Head of caudate nucleus (tissue), 42 donors: ENCODE measurements at regions not wholly inside any gene's neighbourhood (a gene's known extent, or its start where the extent isn't known, plus 50 kb on each side); places are given as distances from the start of the nearest gene placed in this dataset.

Source experiments
- DNase-seq, 42 donors: peaks; one replicate each; pipeline versions ENCODE4 v3.0.0 to v3.0.0-alpha.2; 2020 to 2021; ENCODE audit warnings: mixed read lengths in 7 of 42
- intact Hi-C: fragments of 100-400 bp; cut with DNase I; formaldehyde crosslinking; loops from one replicate; pipeline ENCODE4 v1.15.0; 2022

DNA sequence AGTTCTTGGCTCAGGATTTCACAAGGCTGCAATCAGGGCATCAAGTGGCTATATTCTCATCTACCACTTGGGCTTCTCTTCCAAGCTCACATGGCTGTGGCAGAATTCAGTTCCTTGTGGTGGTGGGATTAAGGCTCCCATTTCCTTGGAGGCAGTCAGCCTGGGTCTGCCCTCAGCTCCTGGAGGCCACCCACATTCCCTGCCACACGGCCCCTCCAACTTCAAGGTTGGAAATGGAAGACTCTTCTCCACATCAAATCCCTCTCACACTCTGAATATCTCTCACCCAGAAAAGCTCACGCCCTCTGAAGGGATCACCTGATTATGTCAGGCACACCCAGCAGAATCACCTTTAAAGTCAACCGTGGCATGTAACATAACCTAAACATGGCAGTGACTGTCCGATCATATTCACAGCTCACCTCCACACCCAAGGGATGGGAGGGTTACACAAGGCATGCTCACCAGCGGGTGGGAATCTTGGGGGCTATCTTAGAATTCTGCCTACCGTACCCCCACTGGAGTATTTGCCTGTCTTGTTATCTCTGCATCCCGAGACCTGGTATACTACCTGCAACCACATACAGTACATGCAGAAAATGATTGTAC is 256.2 kb upstream of the KLHL29 start:
- intact Hi-C loops: no loop called here
- no peak for DNase-seq

DNA sequence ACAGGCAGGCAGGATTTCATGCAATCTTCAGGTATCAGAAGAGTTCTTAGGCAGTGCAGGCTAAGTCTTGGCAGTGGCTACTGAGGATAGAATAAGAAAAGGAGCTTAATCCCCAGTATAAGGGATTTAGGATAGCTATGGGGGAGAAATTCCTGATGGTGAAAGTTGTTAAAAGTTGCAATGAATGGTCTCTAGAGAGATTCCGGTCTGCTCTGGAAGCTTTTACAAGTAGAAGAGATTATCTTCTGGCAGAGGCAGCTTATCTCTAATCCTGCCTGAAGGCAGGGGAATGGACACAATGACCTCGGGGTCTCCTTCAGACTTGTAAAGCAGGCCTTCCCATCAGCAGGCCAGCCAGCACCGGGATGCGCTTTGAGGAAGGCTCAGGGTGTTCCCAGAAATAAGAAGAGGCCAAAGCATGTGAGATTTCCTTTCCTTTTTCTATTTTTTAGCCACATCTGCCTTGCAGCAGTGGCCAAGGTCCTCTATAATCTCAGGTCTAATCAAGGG is 253.9 kb upstream of the KLHL29 start:
- intact Hi-C loops: no loop called here
- no peak for DNase-seq

DNA sequence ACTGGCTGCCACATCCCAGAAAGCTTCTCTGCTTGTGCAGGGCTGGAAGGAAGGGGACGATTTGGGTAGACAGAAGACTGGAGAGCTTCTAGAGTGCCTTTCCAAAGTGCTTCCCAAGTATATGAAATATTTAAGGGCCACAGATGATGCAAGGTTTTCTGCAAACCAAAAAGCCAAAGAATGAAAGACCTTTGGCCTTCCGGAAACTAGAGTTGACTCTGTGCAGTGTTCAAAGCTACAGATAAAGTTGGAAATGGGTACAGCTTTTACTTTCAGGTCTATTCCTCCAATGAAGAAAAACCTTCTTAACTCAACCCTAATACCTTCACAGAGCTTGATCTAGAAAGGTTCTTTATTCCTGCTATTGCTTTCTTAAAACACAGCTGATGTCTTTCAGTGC is 253.0 kb upstream of the KLHL29 start:
- DNase-seq: no peak
- intact Hi-C loops: no loop called here

DNA sequence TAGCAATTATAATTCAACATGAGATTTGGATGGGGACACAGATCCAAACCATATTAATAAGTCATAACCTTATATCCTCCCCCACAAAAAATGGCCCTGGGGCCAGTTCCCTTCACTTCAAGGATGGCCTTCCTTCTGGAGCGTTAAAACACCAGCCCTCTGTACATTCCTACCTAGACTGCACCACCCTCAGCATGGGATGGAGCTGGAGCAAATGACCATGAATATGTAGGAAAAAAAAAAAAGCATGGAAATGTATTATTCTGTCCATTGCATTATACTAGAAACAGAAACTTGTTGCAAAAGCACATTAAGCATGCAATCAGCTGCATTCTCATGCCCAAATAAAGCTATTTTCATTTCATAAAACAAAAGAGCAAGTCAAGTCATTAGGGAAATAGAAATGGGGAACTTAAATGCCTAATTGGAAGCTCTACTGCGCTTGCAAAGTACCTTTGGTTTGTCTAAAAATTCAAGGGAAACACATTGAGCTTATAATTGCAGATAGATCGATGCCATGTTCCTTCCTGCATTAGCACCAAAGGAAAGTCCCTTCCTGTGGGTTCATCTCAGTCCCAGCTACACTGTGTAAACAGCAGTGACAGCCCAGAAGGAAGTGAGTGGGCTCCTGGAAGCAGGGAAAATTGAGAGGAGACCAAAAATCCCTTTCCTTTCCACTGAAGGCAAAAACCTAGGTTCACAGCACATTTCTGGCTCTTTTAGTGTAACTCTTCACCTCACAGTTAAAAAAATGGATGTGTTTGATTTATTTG is 252.0 kb upstream of the KLHL29 start:
- intact Hi-C loops: no loop called here
- DNase-seq: no peak

DNA sequence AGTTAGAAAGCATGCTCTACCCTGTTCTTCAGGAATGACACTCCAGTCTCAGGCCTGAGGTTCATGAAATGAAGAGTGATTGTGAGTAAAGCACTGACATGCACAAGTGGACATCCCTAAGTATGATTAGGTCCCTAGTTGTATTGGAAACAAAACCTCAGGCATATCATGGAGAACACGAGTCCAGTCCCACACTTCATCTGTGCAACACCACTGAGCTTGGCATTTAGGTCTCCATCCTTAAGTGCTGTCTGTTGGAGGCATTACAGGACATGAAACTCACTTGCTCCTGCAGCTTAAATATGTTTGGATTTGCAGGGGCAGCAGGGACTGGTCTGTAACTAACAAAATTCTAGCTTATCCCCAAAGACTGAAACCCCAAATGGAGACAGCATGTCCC is 250.3 kb upstream of the KLHL29 start:
- no peak for DNase-seq
- intact Hi-C loops: no loop called here

DNA sequence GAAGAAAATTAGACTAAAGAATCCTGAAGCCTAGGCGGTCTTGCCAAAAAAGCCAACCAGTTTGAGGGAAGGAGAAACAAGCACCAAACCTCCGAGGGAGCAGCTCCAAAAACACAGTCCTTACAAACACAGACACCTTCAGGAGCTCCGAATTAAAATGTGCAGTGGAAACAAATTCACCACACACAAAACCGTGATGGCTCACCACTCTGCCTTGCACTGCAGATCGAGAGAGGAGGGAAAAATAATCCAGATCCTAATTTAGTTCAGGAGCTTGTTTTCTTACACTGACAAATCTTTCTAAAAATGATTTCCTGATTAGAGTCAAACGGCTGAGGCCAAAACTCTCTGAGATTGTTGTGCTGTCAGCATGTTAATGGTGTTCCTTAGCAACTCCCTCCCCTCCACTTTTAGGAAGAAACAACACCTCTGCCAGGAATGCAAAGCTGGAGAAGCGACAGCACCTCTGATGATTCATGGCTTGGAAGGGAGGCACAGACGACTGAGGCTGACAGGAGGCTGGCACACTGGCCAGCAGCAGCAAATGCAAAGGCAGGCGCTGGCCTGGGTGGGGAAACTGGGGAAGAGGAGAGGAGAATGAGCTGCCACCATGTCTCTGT is 249.4 kb upstream of the KLHL29 start:
- intact Hi-C loops: no loop called here
- peak in 34 of 42 donors; percentile 1 to 81 (median 34) for DNase-seq

DNA sequence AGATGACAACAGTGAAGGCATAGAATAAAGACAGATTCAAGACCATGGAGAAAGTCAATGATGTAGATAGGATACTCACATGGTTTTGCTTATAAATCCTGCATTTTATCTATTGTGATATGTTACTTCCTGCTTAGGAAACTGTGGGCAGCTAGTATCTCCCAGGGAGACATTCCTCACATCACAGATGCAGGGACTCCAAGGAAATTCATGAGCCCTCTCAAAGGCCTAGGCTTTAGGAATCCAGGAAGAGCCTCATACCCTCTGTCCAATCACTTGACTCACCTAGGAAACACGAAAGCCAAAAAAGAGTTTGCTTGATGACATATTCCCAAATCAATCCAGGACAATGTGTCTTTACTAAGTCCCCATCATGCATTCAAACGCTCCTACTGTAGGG is 247.8 kb upstream of the KLHL29 start:
- DNase-seq: no peak
- intact Hi-C loops: no loop called here

DNA sequence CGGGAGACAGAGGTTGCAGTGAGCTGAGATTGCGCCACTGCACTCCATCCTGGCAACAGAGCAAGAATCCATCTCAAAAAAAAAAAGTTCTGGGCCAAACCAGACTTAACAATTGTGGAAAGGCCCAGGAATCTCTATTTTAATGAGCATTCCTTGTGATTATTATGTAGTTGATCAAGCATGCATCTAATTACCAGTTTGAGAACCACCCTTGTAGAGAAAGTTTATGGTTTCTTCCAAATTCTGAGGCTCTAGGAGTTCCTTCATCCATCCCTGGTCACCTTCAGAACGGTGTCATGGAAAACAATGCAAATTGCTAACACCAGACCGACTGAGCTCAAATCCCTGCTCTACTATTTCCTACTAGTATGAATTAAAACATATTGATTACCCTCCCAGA is 246.3 kb upstream of the KLHL29 start:
- no peak for DNase-seq
- intact Hi-C loops: no loop called here

DNA sequence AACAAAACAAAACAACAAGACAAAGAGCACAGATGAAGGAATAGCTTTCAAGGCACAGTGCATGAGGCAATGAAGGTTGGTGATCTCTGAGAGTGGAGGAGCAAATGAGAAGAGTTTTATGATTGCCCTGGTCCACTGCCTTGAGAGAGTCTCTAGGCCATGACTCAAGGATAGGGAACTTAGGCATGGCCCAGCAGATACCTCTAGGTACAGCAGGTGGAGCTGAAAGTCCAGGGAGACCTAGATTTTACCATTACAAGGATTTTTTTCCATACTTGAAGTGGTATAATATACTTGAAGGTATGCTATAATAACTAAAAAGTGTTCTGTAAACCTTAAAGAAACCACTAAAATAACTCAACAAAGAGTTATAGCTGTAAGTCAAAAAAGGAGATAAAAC is 239.5 kb upstream of the KLHL29 start:
- intact Hi-C loops: no loop called here
- DNase-seq: no peak

DNA sequence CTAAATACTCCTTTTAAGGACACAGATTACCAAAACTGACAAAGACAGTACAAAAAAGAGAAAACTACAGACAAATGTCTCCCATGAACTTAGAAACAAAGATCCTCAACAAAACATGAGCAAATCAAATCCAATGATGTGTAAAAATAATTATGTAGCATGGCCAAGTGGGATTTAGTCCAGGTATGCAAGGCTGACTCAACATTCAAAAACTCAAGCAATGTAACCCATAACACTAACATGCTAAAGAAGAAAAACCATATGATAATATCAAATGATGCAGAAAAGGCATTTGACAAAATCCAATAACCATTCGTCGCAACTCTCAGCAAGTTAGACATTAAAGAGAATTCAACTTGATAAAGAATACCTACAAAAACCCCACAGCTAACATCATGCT is 239.0 kb upstream of the KLHL29 start:
- DNase-seq: no peak
- intact Hi-C loops: no loop called here

DNA sequence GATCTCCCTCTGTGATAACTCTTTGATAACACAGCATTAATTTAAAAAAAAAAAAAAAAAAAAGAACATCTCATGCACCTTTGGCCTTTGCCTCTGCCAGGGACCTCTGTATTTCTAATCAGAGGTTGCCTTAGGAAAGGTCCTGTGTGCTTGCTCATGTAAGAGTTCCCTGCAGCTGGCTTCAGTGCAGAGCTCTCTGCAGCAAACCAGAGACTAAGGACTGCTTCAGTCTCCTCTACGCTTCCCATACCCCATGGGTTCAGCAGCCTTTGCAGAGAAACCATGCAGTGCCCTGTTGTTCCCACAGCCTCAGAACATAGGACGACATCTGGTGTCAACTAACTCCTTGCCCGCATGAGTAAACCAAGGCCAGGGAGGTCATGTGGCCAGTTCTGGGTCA is 236.6 kb upstream of the KLHL29 start:
- intact Hi-C loops: no loop called here
- peak in 1 of 42 donors; percentile 22 for DNase-seq

DNA sequence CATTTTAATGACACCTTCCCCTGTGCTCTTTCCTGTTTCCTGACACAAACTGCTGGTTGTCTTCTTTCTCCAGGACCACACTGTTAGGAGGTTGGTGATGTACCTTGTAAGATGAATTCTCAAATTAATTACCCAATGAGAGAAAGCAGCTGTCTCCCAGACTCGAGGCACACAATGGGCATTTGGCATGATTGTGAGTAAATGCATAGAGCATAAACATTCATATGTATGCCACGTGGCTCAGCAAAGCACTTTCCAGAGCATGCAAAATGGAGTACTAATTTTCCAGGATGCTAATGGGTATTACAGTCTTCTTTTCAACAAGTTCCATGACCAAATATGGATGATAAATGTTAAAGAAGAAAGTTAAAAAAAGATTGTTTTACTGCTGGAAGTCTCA is 235.2 kb upstream of the KLHL29 start:
- intact Hi-C loops: no loop called here
- peak in 1 of 42 donors; percentile 3 for DNase-seq

DNA sequence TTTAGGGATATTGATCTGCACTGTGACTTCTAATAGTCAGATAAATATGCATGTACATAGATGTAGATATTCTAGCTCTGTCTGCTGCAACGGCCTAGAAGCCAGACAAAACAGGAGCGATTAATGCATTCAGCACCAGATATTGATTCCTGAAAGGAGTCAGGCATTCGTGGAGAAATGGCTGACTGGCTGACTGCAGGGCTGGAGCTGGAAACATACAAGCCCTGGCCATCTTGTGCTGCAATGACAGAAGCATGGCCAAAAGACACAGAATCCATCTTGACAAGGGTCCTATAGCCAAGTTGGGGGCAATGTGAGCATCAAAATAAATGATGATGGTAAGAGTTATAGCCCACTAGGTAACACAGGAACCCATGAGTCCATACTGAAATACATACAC is 231.5 kb upstream of the KLHL29 start:
- no peak for DNase-seq
- intact Hi-C loops: no loop called here

DNA sequence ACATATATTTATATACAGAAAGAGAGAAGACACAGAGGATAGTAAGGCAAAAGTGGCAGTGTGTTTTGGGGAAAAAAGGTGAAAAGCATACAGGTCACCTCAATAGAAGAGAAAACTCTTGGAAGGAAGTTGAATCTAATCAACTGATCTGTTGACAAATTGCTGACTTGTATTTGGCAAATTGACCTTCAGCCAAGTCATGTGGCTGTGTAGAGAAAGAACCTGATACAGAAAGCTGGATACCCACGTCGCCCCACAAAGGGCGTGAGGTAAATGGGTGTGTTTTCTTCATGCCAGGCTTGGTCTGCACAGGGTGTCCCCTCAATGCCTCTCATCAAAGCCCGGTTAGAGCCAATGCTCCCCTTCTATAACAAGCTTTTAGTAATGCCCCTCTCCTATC is 230.0 kb upstream of the KLHL29 start:
- intact Hi-C loops: no loop called here
- DNase-seq: no peak

DNA sequence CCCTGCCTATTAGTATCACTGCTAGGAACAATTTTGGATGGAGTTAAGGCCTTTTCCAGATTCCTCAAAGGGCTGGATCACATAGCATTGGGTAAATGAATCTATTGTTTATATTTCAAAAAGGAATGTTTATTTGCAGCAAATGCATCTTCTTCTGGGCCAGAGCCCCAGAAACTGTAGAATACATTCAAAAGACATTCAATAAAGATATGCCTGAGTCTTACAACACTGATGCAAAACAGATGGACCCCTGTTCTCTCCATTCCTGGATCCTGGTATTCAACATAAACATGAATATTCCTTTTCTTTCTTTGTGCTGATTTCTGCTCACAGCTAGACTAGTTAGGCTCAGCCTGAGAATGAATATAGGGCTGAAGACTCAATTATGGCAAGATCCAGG is 227.2 kb upstream of the KLHL29 start:
- intact Hi-C loops: no loop called here
- DNase-seq: peak in 1 of 42 donors; percentile 15

DNA sequence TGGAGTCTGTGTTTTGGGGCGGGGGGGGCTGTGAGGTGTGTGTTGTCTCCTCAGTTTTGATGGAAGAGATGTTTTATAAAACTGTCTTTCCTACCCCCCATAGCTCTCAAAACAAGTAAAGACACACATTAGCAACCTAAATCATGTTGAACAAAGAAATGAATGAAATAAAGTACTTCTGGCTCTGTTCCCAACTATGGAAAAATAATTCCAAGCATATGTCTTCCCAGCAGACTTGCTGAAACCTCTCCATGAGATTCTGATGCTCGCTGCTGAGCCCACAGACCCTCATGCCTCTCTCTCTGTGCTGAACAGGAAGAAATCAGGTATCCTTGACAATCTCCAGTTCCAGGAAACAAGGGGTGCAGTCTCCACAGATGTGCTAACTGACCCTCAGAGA is 226.7 kb upstream of the KLHL29 start:
- DNase-seq: no peak
- intact Hi-C loops: no loop called here

DNA sequence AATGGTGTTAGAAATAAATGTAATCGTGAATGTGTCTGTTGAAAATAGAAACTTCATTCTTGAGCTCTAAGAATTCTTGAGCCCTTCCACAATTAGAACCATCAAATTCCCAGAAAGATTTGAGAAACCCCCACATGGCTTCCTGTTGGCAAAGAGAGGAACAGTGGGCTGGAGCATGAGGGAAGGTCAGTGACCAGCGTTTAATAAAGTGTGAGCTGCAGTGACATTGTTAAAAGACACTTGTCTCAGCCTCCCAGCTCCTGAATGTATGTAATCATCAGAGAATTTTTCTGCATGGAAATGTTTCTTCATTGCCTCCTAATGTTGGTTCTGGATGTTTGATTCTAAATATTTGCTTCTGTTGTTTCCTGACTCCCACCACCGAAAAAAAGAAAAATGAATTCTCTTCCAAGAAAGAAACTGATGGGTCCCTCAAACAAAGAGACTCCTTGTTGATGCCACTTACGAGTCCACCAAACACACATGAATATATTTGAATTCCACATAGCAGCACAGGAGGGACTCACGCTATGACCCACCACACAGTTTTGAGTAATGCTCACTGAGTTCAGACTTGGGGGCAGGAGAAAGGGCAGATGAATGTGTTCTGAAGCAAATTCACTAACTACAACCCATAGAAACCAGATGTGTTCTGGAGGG is 225.1 kb upstream of the KLHL29 start:
- DNase-seq: peak in 1 of 42 donors; percentile 17
- intact Hi-C loops: no loop called here

DNA sequence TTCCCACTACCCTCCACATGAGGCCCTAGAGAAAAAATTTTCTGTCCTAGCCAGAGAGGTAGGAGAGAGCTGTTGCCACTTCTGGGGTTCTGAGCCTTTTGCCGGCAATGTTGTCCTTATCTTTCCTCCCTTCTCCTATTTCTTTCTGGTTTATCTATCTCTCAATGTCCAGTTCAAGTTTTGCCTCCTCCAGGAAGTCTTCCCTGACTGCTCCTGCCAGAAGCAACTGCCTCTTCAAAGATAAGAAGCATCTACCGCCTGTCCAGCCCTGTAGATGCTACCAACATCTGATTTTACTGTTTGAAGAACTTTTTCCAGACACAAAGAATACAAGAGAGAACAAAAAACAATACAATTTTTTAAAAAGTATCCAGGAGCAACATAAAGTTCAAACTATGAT is 220.8 kb upstream of the KLHL29 start:
- peak in 1 of 42 donors; percentile 15 for DNase-seq
- intact Hi-C loops: no loop called here

DNA sequence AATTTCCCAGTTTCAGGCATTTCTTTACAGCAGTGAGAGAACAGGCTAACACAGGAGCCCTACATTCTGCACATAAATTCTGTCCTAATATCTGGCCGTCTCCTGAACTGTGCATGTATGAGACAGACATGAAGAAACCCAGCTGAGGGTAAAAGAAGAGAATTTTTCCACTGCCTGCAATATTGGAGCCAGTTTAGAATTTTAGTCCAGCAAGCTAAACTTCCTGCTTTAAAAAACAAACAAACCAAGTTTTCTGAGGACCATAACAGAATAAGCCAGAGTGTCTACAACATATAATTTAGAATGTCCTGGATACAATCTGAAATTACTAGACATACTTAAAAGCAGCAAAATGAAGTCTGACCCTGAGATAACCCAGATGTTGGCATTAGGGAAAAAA is 215.1 kb upstream of the KLHL29 start:
- intact Hi-C loops: no loop called here
- no peak for DNase-seq

DNA sequence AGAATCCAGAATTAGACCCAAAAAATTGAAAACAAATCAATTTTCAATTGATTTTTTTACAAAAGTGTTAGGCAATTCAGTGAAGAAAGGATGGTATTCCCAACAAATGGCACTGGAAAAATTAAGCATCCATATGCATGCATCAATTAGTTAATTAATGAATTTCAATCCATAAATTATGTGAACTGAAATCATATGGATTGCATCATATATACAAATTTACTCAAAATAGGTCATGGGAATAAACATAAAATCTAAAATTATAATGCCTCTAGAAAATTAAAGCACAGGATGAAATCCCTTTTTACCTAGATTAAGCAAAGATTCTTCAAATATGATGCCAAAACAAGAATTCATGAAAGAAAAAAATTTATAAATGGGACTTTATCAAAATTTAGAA is 213.9 kb upstream of the KLHL29 start:
- no peak for DNase-seq
- intact Hi-C loops: no loop called here
